ENCODE measurements at regions not wholly inside any gene's neighbourhood (a gene's known extent, or its start where the extent isn't known, plus 50 kb on each side); places are given as distances from the start of the nearest gene placed in this dataset.

- no peak for DNase-seq (ENCODE audit: low spot score)
Observed at GRCh38 chr9:109913461-109913810, 133.4 kb downstream of the PALM2AKAP2 start.

GRCh38 chr9:109914280-109915027 is 134.5 kb downstream of the PALM2AKAP2 start:
- no peak for DNase-seq (ENCODE audit: low spot score)

DNA sequence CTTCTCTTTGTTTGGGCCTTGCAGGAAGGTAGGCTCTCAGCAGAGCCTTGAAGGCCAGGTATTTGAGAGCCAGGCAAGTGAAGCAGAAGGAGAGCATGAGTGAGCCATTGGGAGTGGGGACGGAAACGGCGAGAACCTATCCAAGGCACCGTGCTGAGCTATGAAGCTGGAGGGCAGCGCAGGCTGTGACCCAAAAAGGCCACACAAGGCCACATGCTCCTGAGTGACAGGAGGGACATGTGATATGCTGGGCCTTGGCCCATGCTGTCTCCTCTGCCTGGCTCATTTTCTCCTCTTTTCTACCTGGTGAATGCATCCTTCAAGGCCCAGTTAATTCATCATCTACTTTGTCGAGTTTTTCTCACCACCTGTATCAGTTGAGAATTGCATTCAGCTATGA is 136.3 kb downstream of the PALM2AKAP2 start:
- no peak for DNase-seq (ENCODE audit: low spot score)

- DNase-seq (ENCODE audit: low spot score) = no peak
Observed at GRCh38 chr9:109918339-109919163, 138.6 kb downstream of the PALM2AKAP2 start.

DNA sequence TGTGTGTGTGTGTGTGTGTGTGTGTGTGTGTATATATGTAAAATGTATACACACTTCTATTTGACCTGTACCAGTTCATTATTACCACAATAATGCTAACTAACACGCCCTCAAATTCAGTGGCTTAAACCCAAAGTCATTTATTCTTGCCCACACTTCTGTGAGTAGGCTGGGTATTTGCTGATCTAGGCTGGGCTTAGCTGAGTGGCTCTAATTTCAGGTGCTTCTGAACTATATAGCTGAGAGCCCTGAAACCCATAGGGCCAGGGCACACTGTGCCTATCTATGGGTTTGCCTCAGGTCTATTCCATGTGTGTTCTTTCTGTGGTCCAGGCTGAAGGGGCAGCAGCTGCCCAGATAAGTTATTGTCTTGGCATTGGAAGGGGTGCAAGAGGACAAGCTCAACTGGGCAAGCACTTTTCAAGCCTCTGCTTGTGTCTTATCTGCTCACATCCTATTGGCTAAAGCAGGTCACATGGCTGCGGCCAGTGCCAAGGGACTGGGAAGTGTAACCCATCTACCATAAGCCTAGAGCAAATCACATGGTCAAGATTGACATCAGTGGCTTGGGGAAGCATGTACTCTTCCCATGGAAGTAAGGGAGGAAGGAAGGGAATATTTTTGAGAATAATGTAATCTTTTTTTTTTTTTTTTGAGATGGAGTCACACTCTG is 139.9 kb downstream of the PALM2AKAP2 start:
- DNase-seq (ENCODE audit: low spot score) = no peak

- no peak for DNase-seq (ENCODE audit: low spot score)
Observed at GRCh38 chr9:109922617-109923470, 142.8 kb downstream of the PALM2AKAP2 start.

GRCh38 chr9:109923471-109923760 is 143.4 kb downstream of the PALM2AKAP2 start:
- DNase-seq (ENCODE audit: low spot score) = no peak

DNA sequence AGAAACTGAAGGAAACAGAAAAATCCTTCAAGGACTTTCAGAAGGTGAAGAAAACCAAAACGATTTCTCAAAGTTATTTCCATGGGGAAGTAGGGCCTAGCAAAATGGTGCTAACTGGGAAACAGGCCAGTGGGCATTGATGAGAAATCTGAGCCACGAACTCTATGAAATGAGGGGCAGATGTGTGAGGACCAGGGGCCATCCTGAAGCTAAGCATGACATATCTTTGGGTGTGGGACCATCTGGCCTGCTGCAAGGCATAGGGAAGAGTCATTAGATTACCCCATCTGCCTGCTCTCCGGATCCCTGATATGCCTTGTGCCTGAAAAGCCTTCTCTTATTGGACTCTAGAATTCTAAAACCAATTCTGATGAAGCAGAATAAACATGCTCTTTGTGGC is 143.8 kb downstream of the PALM2AKAP2 start:
- no peak for DNase-seq (ENCODE audit: low spot score)

- no peak for DNase-seq (ENCODE audit: low spot score)
Observed at GRCh38 chr9:109925799-109926198, 145.8 kb downstream of the PALM2AKAP2 start.

DNA sequence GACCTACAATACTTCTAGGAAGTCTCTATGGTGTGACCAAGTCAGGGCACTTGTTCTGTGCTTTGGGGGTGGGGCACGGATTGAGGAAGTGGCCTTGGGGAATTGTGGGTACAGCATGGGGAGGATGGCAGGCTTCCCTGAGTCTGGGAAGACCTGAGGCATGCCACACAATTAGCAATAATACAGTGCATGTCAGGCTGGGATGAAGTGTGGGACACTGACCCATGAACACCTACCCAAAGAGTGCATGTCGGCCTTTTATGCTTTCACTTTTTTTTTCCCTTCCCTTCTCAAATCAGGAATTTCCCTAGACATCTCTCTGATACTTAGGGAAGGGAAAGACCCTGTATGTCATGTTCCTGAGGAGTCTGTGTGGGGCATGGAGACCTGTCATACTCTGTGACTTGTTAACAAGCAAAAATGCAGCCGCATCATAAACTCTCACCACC is 146.4 kb downstream of the PALM2AKAP2 start:
- DNase-seq (ENCODE audit: low spot score) = no peak

DNA sequence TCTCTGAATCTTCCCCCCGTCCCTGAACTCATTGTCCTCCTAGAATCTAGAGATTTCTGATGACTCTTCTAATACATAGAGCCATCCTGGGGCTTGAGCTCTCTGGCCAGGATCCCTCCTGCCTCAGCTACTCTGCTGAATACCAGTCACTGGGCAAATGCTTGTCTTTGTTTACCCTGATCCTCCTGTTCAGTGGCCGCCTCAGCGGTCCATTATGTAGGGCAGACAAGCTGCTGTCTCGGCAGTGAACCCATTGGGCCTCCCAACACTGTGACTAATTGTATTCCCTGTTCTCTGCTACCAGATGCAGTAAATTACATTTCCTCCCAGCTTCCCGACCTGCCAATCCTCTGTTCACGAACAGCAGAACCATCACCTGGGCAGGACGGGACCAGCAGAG is 151.6 kb downstream of the PALM2AKAP2 start:
- DNase-seq (ENCODE audit: low spot score) = no peak

DNA sequence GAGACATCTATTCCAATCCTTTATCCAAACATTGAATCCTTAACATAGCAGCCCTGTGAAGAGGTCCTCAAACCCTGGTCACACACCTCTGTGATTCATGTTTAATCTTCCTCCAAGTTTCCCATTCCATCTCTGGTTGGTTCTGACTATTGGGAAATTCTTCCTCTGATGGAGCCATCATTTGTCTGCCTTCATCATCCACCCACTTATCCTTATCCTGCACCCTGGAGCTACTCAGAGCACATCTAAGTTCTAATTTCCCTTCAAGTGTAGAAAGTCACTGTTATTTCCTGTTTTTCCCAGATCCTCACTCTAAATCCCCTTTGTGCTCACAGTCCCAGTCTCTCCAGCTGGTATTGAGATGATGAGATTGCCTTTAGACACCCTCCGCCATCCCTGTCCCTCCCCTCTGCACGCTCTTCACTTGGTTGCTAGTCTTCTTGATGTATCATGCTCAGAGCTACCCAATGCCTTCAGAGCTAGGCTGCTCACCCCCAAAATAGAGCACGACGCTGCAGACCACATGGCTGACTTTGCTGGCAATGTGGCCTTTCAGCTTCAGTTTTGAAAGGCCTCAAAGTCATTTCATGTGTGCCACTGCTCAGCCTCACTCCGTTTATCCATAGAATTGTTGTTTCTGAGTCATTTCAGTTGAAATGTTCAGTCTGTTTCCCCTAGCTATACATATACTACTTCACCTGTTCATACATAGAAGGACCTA is 154.3 kb downstream of the PALM2AKAP2 start:
- no peak for DNase-seq (ENCODE audit: low spot score)

DNA sequence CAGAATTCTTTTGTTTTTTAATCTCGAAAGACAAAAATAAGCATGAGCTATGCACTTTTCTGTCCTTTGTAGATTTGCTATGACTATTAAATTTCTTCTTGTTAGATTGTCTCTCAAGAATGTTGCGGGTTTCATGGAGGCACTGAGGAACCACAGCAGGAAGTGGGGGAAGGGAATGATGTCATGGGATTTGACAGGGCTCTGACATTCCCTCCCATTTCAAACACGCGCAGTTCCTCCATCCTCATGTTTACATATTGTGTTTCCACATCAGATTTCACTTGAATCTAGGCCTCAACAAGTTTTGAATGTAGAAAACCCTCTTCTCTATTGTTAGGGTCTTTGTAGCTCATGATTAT is 154.8 kb downstream of the PALM2AKAP2 start:
- DNase-seq (ENCODE audit: low spot score) = no peak

GRCh38 chr9:109935406-109936087 is 155.5 kb downstream of the PALM2AKAP2 start:
- no peak for DNase-seq (ENCODE audit: low spot score)

DNA sequence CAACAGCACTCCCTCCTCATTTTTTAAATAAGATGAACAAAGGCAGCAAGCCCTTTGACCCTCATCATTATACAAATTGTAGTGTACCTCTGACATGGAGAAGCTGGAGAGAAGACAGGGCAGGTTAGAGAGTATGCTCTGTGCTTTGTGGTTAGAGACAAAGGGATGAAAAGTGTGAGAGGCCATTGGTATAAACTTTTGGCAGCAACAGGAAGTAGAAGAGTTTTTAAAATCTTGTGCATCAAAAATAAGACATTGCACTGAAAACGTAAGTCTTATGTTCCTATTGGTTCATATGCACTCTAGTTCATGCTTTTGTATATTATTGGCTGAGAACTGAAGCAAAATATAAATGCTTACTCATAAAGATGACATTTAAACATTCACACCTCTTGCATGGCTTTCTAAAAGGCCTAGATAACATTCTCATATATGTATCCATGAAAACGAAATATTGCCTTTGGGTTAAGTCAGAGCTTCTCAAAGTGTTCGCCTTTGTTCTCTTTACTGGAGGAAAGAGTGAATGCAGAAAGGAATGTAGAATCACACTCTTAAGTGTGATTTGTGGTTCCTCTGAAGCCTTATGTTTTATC is 158.0 kb downstream of the PALM2AKAP2 start:
- no peak for DNase-seq (ENCODE audit: low spot score)

- DNase-seq (ENCODE audit: low spot score) = peak; percentile 26
Observed at GRCh38 chr9:109939698-109940342, 159.8 kb downstream of the PALM2AKAP2 start.

GRCh38 chr9:109940561-109940960 is 160.6 kb downstream of the PALM2AKAP2 start:
- DNase-seq (ENCODE audit: low spot score) = no peak

- no peak for DNase-seq (ENCODE audit: low spot score)
Observed at GRCh38 chr9:109941771-109942170, 161.8 kb downstream of the PALM2AKAP2 start.

GRCh38 chr9:109945573-109945972 is 165.6 kb downstream of the PALM2AKAP2 start:
- no peak for DNase-seq (ENCODE audit: low spot score)

- DNase-seq (ENCODE audit: low spot score) = no peak
Observed at GRCh38 chr9:109948453-109948852, 168.5 kb downstream of the PALM2AKAP2 start.
